ENCODE measurements at regions not wholly inside any gene's neighbourhood (a gene's known extent, or its start where the extent isn't known, plus 50 kb on each side); places are given as distances from the start of the nearest gene placed in this dataset.

- TF ChIP-seq, protein P1, sequence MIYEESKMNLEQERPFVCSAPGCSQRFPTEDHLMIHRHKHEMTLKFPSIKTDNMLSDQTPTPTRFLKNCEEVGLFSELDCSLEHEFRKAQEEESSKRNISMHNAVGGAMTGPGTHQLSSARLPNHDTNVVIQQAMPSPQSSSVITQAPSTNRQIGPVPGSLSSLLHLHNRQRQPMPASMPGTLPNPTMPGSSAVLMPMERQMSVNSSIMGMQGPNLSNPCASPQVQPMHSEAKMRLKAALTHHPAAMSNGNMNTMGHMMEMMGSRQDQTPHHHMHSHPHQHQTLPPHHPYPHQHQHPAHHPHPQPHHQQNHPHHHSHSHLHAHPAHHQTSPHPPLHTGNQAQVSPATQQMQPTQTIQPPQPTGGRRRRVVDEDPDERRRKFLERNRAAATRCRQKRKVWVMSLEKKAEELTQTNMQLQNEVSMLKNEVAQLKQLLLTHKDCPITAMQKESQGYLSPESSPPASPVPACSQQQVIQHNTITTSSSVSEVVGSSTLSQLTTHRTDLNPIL (CRISPR knock-in tag; IDR thresholded peaks at IDR 0.05; ENCODE audit: low read depth), result peak; percentile 82
- TF ChIP-seq TCF4 (CRISPR knock-in tag; IDR thresholded peaks at IDR 0.05; ENCODE audit: borderline replicate concordance), result peak; percentile 63; the same call in 1 of the 2 replicates
- 0 out of 2 replicates have a peak, but pooled peaks have one; percentile 29 for TF ChIP-seq PATZ1 (CRISPR knock-in tag; IDR thresholded peaks at IDR 0.05; ENCODE audit: borderline replicate concordance)
- TF ChIP-seq ISL1 (CRISPR knock-in tag; IDR thresholded peaks at IDR 0.05), result peak; percentile 82; the same call in 1 of the 2 replicates
- no peak for TF ChIP-seq OSR1 (CRISPR knock-in tag; IDR thresholded peaks at IDR 0.05)
- no peak; the same call in 1 of the 2 replicates for TF ChIP-seq ZNF70 (CRISPR knock-in tag; IDR thresholded peaks at IDR 0.05)
- peak; percentile 36; the same call in 1 of the 2 replicates for TF ChIP-seq TOX (CRISPR knock-in tag; IDR thresholded peaks at IDR 0.05; ENCODE audit: borderline replicate concordance)
- no peak; the same call in 1 of the 2 replicates for TF ChIP-seq ARNTL (CRISPR knock-in tag; IDR thresholded peaks at IDR 0.05; ENCODE audit: borderline replicate concordance, low read depth)
- TF ChIP-seq CSRNP3 (CRISPR knock-in tag; IDR thresholded peaks at IDR 0.05), result no peak
- TF ChIP-seq ZNF565 (CRISPR knock-in tag; conservative IDR thresholded peaks at IDR 0.05; ENCODE audit: low read depth), result no peak
- TF ChIP-seq PPARA (CRISPR knock-in tag; IDR thresholded peaks at IDR 0.05; ENCODE audit: borderline replicate concordance), result no peak
Observed at GRCh38 chr15:58331913-58332675, 99.7 kb upstream of the LIPC start.
